GM12878 (cell line): ENCODE measurements at regions not wholly inside any gene's neighbourhood (a gene's known extent, or its start where the extent isn't known, plus 50 kb on each side); places are given as distances from the start of the nearest gene placed in this dataset.

Experiments
- ATAC-seq: fragments of 200-7000 bp; cut with Tn5 transposase; 3 replicates; pipeline ENCODE4 v1.9.1; 2020; ENCODE audit warnings: mild to moderate bottlenecking, moderate library complexity
- BruUV-seq: library from RNA; stranded (reverse); fragments of 400-500 nt; replicated peaks from 2 replicates; lab custom pipeline; 2021; lab: Mats Ljungman, UMichigan
- CTCF ChIA-PET: fragments of 300-600 bp; sonication (Branson Sonifier 250); formaldehyde crosslinking; extraction: SDS; loops from one replicate; lab custom pipeline; 2021; ENCODE audit warnings: inconsistent platforms; lab: Yijun Ruan, JAX
- POLR2A ChIA-PET: fragments of 350-600 bp; formaldehyde crosslinking; extraction: SDS; loops from one replicate; lab custom pipeline; 2021; ENCODE audit warnings: inconsistent platforms; lab: Charles Lee
- RAD21 ChIA-PET: fragments of 300-600 bp; sonication (Branson Sonifier 250); formaldehyde crosslinking; loops from one replicate; lab custom pipeline; 2023; ENCODE audit warnings: antibody characterized with exemption; ENCODE audit not compliant: unreplicated experiment; lab: Charles Lee
- SMC1A ChIA-PET: fragments of 300-600 bp; sonication (Branson Sonifier 250); formaldehyde crosslinking; loops from one replicate; lab custom pipeline; 2023; ENCODE audit not compliant: unreplicated experiment, uncharacterized antibody; lab: Charles Lee
- DNase-seq: peaks from one replicate; pipeline ENCODE4 v3.0.0-alpha.2; 2011; ENCODE audit warnings: low read depth, low spot score
- FAIRE-seq: peaks from 3 replicates; lab custom pipeline; 2011; peaks lifted over from hg19 to GRCh38; lab: Jason Lieb, UNC
- H2AFZ ChIP-seq: 2 replicates; pipeline ENCODE4 v1.6.0; 2011; ENCODE audit warnings: low read depth, low read length, control low read depth; ENCODE audit not compliant: control insufficient read depth
- H3K27ac ChIP-seq: 2 replicates; pipeline ENCODE4 v1.5.1; 2011; ENCODE audit warnings: control low read depth; ENCODE audit not compliant: control insufficient read depth, insufficient read depth
- H3K27me3 ChIP-seq, 2 experiments: replicated peaks in 1 of 2; 2 replicates each; pipeline versions ENCODE4 v1.6.0 to v1.6.1; 2011; ENCODE audit warnings: low read length in 1 of 2; ENCODE audit not compliant: control insufficient read depth in 2 of 2, insufficient read depth in 2 of 2
- H3K36me3 ChIP-seq, 2 experiments: 2 replicates each; pipeline ENCODE4 v1.5.1; 2011; ENCODE audit warnings: low read length in 1 of 2; ENCODE audit not compliant: control insufficient read depth in 2 of 2, insufficient read depth in 2 of 2
- H3K4me1 ChIP-seq: 2 replicates; pipeline ENCODE4 v1.6.1; 2011; ENCODE audit warnings: mild to moderate bottlenecking, low read length, moderate library complexity, mixed read lengths; ENCODE audit not compliant: control insufficient read depth, insufficient read depth
- H3K4me2 ChIP-seq: 2 replicates; pipeline ENCODE4 v1.6.0; 2011; ENCODE audit warnings: control low read depth; ENCODE audit not compliant: control insufficient read depth, insufficient read depth
- H3K4me3 ChIP-seq: fragments of 200-600 bp; sonication (generic); 2 replicates; pipeline ENCODE4 v1.5.1; 2016
- H3K79me2 ChIP-seq: 2 replicates; pipeline ENCODE4 v1.6.0; 2011; ENCODE audit warnings: low read length; ENCODE audit not compliant: control insufficient read depth, insufficient read depth
- H3K9ac ChIP-seq: 2 replicates; pipeline ENCODE4 v1.8.0; 2011; ENCODE audit warnings: low read length, control low read depth, mixed read lengths; ENCODE audit not compliant: control insufficient read depth, insufficient read depth
- H3K9me3 ChIP-seq: replicated peaks from 3 replicates; pipeline ENCODE4 v1.5.1; 2011; ENCODE audit warnings: mild to moderate bottlenecking, low read length; ENCODE audit not compliant: control insufficient read depth, insufficient read depth
- H4K20me1 ChIP-seq: 2 replicates; pipeline ENCODE4 v1.6.0; 2011; ENCODE audit not compliant: control insufficient read depth, insufficient read depth
- ASH2L ChIP-seq: fragments of 300-600, 200-600 bp; sonication (generic); IDR thresholded peaks from 2 replicates; pipeline ENCODE4 v1.6.1; 2017; ENCODE audit warnings: low read depth, mild to moderate bottlenecking, borderline replicate concordance
- MTA3 ChIP-seq: IDR thresholded peaks from 2 replicates; pipeline ENCODE4 v1.6.1; 2012; ENCODE audit warnings: low read length, inconsistent platforms, borderline replicate concordance
- NR2F1 ChIP-seq: fragments of 450-650 bp; conservative IDR thresholded peaks from 2 replicates; pipeline ENCODE4 v1.6.1; 2017; ENCODE audit warnings: mild to moderate bottlenecking
- RELA ChIP-seq: fragments of 450-650 bp; IDR thresholded peaks from 2 replicates; pipeline ENCODE4 v1.8.0; 2014; ENCODE audit warnings: borderline replicate concordance; ENCODE audit not compliant: partially characterized antibody
- SKIL ChIP-seq: fragments of 450-650 bp; IDR thresholded peaks from 2 replicates; pipeline ENCODE4 v1.6.1; 2017; ENCODE audit warnings: mild to moderate bottlenecking, low read depth, inconsistent platforms; ENCODE audit not compliant: poor library complexity, severe bottlenecking
- SMAD1 ChIP-seq: fragments of 450-650 bp; IDR thresholded peaks from 2 replicates; pipeline ENCODE4 v1.6.1; 2018; ENCODE audit warnings: mild to moderate bottlenecking, low read depth; ENCODE audit not compliant: partially characterized antibody
- SMAD5 ChIP-seq: IDR thresholded peaks from 2 replicates; pipeline ENCODE4 v1.6.1; 2016; ENCODE audit warnings: antibody characterized with exemption, low read depth
- SUZ12 ChIP-seq: fragments of 200-600 bp; sonication (generic); IDR thresholded peaks from one replicate; pipeline ENCODE4 v1.6.1; 2018; ENCODE audit warnings: antibody characterized with exemption, mild to moderate bottlenecking; ENCODE audit not compliant: unreplicated experiment
- WGBS: methylation state at CpG from one replicate; pipeline ENCODE4 v1.1.6; 2016; ENCODE audit warnings: low lambda C conversion rate; ENCODE audit not compliant: insufficient replicate concordance, insufficient coverage; ENCODE audit errors: missing lambda C conversion rate; 5-methylcytosine and 5-hydroxymethylcytosine counted together
- in situ Hi-C: fragments of 300-500 bp; cut with MboI; formaldehyde crosslinking; loops from 9 replicates; pipeline ENCODE4 v1.14.3; 2018; ENCODE audit warnings: mixed read lengths
- intact Hi-C: fragments of 100-400 bp; cut with micrococcal nuclease; formaldehyde crosslinking; loops from one replicate; pipeline ENCODE4 v1.14.2; 2022; ENCODE audit not compliant: unreplicated experiment

GRCh38 chr6:134690048-134690447 is 259.9 kb downstream of the ALDH8A1 start:
- no peak for TF ChIP-seq SMAD1
- TF ChIP-seq RELA: no peak
- no peak for TF ChIP-seq SMAD5
- TF ChIP-seq ASH2L: no peak
- TF ChIP-seq SUZ12: no peak
- no peak for TF ChIP-seq MTA3
- no peak for TF ChIP-seq NR2F1
- no peak for TF ChIP-seq SKIL
- POLR2A ChIA-PET: no interaction called here

More at GRCh38 chr6:134690048-134690447, 259.9 kb downstream of the ALDH8A1 start:
- no peaks in the 10 kb centered on the region for H3K4me1 ChIP-seq
- FAIRE-seq (no peak), ATAC-seq (no peak), DNase-seq (no peak)
- H2AFZ ChIP-seq: no peak overlapping the region
- WGBS: 53% methylated on average over 3 of the region's 3 CpGs
- intact Hi-C loops: no loop called here
- ChIA-PET SMC1A (no interaction called here), CTCF (no interaction called here), RAD21 (no interaction called here)
- in situ Hi-C loops: no loop called here
- H4K20me1 ChIP-seq: no peaks in the 10 kb centered on the region
- H3K4me2 ChIP-seq: no peak overlapping the region
- H3K9ac ChIP-seq: no peak overlapping the region
- H3K79me2 ChIP-seq: no peaks in the 10 kb centered on the region
- no peak overlapping the region for H3K27ac ChIP-seq
- H3K36me3 ChIP-seq: no peaks in the 10 kb centered on the region
- peaks cover 2 to 4% of the 10 kb centered on the region in 2 experiments; a peak in 2 of 4 replicates for H3K27me3 ChIP-seq
- no peaks in the 10 kb centered on the region for H3K9me3 ChIP-seq
- BruUV-seq: no TSS peak
- no peak overlapping the region for H3K4me3 ChIP-seq
